ENCODE measurements at regions not wholly inside any gene's neighbourhood (a gene's known extent, or its start where the extent isn't known, plus 50 kb on each side); places are given as distances from the start of the nearest gene placed in this dataset.
A peak's percentile ranks its signal among the peaks of the same experiment; 100 is the strongest.

DNA sequence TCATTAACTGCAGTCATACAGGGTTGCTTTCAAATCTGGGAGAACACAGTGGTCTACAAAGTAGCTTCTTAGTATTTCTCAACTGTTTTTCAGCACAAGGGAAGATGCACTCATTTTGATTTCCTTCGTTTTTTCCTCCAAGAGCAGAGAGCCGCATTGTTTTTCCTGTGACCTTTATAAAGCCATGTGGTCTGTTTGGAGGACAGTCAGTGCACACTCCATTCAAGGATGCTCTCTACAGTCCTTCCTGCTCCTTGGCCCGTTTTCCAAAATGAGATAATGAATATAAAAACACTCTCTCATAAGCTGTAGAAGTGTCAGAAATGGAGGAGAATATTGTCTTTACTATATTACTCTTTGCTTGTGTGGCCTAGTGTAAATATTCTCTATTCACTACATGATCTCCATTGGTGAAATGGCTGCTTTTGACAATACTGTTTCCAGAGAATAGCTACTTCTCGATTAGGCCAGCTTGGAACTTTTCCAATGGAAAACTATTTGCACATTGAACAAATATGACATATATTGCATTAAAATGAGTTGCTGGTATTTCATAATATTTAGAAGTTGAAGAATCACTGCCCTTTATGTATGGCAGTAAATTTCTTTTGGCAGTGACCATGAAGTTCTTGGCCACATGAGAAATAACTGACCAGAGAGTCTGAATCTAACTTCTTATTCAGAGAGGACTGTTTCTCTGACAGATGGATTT is 393.1 kb upstream of the RGS6 start:
- DNase-seq = no peak
- Histone ChIP-seq H3K18ac (ENCODE audit: insufficient read length, low read depth, low read length) (no peak overlapping the region), H2BK20ac (ENCODE audit: low read depth, low read length, poor library complexity, severe bottlenecking) (no peak overlapping the region), H4K91ac (ENCODE audit: insufficient read length, low read depth, low read length) (no peak overlapping the region), H3T11ph (ENCODE audit: low read length) (no peak overlapping the region), H3K23me2 (ENCODE audit: insufficient read length, low read depth, low read length, poor library complexity, severe bottlenecking) (no peaks in the 10 kb centered on the region), H3K9ac (ENCODE audit: extremely low read depth, insufficient read length, low read length) (no peak overlapping the region), H2BK5ac (ENCODE audit: insufficient read length, low read length) (no peak overlapping the region), H3K4me2 (ENCODE audit: insufficient read depth, insufficient read length, low read length) (no peak overlapping the region), H3K27ac (ENCODE audit: insufficient read length, low read depth, low read length) (no peak overlapping the region), H3K14ac (ENCODE audit: insufficient read depth, low read length) (no peak overlapping the region), H2BK15ac (ENCODE audit: low read depth, low read length) (no peak overlapping the region), H3K4me1 (ENCODE audit: insufficient read depth, low read length) (peaks cover 3% of the 10 kb centered on the region; the same call in 1 of the 2 replicates), H2BK120ac (ENCODE audit: low read depth, low read length, poor library complexity, severe bottlenecking) (no peak overlapping the region), H3K23ac (ENCODE audit: insufficient read length, low read depth, low read length) (no peak overlapping the region), H3K56ac (ENCODE audit: insufficient read length, low read depth, low read length) (no peak overlapping the region), H2BK12ac (ENCODE audit: insufficient read length, low read depth, low read length) (no peak overlapping the region), H3K4ac (ENCODE audit: low read depth, low read length) (no peak overlapping the region), H2AFZ (ENCODE audit: low read length) (no peak overlapping the region), H4K20me1 (ENCODE audit: control insufficient read depth, insufficient read depth, insufficient read length) (no peaks in the 10 kb centered on the region), H4K8ac (replicated peaks; ENCODE audit: insufficient read length, low read depth, low read length) (no peak overlapping the region), H4K5ac (ENCODE audit: insufficient read length, low read depth, low read length) (no peak overlapping the region), H3K9me3 (ENCODE audit: control insufficient read depth, low read depth, low read length) (no peaks in the 10 kb centered on the region), H3K79me2 (ENCODE audit: insufficient read depth, low read length) (no peaks in the 10 kb centered on the region), H2AK5ac (ENCODE audit: insufficient read length, low read length) (no peak overlapping the region), H3K27me3 (ENCODE audit: insufficient read depth, low read length) (no peaks in the 10 kb centered on the region), H3K79me1 (ENCODE audit: insufficient read depth, low read depth, low read length, poor library complexity, severe bottlenecking) (no peaks in the 10 kb centered on the region)
- Mint-ChIP-seq H3K27me3 (ENCODE audit: low read depth) (no peaks in the 10 kb centered on the region), H3K4me3 (no peak overlapping the region), H3K4me1 (peaks cover 31 to 40% of the 10 kb centered on the region in 2 experiments), H3K36me3 (ENCODE audit: insufficient read depth in 1 of 3, low read depth in 3 of 3) (no peaks in the 10 kb centered on the region), H3K27ac (peak overlapping the region in 2 of 3 experiments; percentile 59 to 62; a peak in 2 of 7 replicates), H3K9me3 (no peaks in the 10 kb centered on the region)
- TF ChIP-seq, protein P1, sequence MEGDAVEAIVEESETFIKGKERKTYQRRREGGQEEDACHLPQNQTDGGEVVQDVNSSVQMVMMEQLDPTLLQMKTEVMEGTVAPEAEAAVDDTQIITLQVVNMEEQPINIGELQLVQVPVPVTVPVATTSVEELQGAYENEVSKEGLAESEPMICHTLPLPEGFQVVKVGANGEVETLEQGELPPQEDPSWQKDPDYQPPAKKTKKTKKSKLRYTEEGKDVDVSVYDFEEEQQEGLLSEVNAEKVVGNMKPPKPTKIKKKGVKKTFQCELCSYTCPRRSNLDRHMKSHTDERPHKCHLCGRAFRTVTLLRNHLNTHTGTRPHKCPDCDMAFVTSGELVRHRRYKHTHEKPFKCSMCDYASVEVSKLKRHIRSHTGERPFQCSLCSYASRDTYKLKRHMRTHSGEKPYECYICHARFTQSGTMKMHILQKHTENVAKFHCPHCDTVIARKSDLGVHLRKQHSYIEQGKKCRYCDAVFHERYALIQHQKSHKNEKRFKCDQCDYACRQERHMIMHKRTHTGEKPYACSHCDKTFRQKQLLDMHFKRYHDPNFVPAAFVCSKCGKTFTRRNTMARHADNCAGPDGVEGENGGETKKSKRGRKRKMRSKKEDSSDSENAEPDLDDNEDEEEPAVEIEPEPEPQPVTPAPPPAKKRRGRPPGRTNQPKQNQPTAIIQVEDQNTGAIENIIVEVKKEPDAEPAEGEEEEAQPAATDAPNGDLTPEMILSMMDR (conservative IDR thresholded peaks at IDR 0.05) = no peak
- WGBS (ENCODE audit: extremely low coverage, insufficient read length, low lambda C conversion rate) = no CpG with 5 or more reads among the region's 4 CpGs
